ENCODE measurements at regions not wholly inside any gene's neighbourhood (a gene's known extent, or its start where the extent isn't known, plus 50 kb on each side); places are given as distances from the start of the nearest gene placed in this dataset.

DNA sequence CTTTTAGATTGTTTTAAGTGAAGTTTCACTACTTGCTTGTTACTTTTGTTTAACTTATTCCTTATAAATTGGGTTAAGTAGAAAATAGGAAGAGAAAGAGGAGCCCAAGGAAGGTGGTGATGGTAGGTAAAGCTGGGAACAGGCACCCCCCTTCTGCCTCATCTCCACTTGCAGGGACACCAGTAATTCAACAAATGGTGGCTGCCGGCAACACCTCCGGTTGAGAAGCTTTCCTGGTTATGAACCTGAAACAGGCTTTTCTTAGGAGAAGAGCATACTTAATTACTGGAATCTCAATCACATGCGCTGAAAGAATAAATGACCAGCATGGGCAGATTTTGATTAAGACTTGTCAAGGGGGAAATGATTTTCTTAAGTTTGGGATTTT is 158.9 kb upstream of the ZNF217 start:
- TF ChIP-seq, protein P1, sequence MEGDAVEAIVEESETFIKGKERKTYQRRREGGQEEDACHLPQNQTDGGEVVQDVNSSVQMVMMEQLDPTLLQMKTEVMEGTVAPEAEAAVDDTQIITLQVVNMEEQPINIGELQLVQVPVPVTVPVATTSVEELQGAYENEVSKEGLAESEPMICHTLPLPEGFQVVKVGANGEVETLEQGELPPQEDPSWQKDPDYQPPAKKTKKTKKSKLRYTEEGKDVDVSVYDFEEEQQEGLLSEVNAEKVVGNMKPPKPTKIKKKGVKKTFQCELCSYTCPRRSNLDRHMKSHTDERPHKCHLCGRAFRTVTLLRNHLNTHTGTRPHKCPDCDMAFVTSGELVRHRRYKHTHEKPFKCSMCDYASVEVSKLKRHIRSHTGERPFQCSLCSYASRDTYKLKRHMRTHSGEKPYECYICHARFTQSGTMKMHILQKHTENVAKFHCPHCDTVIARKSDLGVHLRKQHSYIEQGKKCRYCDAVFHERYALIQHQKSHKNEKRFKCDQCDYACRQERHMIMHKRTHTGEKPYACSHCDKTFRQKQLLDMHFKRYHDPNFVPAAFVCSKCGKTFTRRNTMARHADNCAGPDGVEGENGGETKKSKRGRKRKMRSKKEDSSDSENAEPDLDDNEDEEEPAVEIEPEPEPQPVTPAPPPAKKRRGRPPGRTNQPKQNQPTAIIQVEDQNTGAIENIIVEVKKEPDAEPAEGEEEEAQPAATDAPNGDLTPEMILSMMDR (IDR thresholded peaks at IDR 0.05), result no peak
- TF ChIP-seq EP300 (IDR thresholded peaks at IDR 0.05), result no peak
